DND-41 (cell line): ENCODE measurements at regions not wholly inside any gene's neighbourhood (a gene's known extent, or its start where the extent isn't known, plus 50 kb on each side); places are given as distances from the start of the nearest gene placed in this dataset.

Source experiments
- ATAC-seq: fragments of 200-7000 bp; cut with Tn5 transposase; 3 replicates; pipeline ENCODE4 v1.9.1; 2021; ENCODE audit warnings: low read depth; ENCODE audit not compliant: insufficient read depth
- DNase-seq: peaks from one replicate; pipeline ENCODE4 v3.0.0-alpha.2; 2020
- H2AFZ ChIP-seq: 2 replicates; pipeline ENCODE4 v1.6.0; 2012; ENCODE audit warnings: low read depth, low read length
- H3K27ac ChIP-seq: 2 replicates; pipeline ENCODE4 v1.5.1; 2012; ENCODE audit warnings: low read length, inconsistent platforms
- H3K27me3 ChIP-seq: fragments of 200-600 bp; sonication (generic); 2 replicates; pipeline ENCODE4 v1.6.0; 2012; ENCODE audit warnings: low read length, mild to moderate bottlenecking, inconsistent platforms; ENCODE audit not compliant: insufficient read depth, poor library complexity
- H3K36me3 ChIP-seq: 2 replicates; pipeline ENCODE4 v1.5.1; 2012; ENCODE audit warnings: low read length, inconsistent platforms; ENCODE audit not compliant: insufficient read depth
- H3K4me1 ChIP-seq: 2 replicates; pipeline ENCODE4 v1.5.1; 2012; ENCODE audit warnings: mild to moderate bottlenecking, low read length; ENCODE audit not compliant: insufficient read depth
- H3K4me2 ChIP-seq: 2 replicates; pipeline ENCODE4 v1.6.0; 2012; ENCODE audit warnings: mild to moderate bottlenecking, moderate library complexity, low read length, inconsistent platforms; ENCODE audit not compliant: insufficient read depth
- H3K4me3 ChIP-seq, 2 experiments: fragments of 200-600 bp in 1 of 2; shearing (Covaris generic) in 1 of 2; 2 replicates each; pipeline ENCODE4 v1.5.1; 2012 to 2016; ENCODE audit warnings: inconsistent platforms in 2 of 2, low read length in 2 of 2, mild to moderate bottlenecking in 2 of 2, low read depth in 1 of 2, moderate library complexity in 1 of 2
- H3K79me2 ChIP-seq: 2 replicates; pipeline ENCODE4 v1.6.0; 2012; ENCODE audit warnings: low read length, inconsistent platforms; ENCODE audit not compliant: insufficient read depth
- H3K9ac ChIP-seq: 2 replicates; pipeline ENCODE4 v1.6.0; 2012; ENCODE audit warnings: low read depth, mild to moderate bottlenecking, inconsistent platforms, low read length, moderate library complexity
- H3K9me3 ChIP-seq: 2 replicates; pipeline ENCODE4 v1.5.1; 2012; ENCODE audit warnings: low read length, moderate library complexity, mild to moderate bottlenecking, inconsistent platforms; ENCODE audit not compliant: insufficient read depth, severe bottlenecking
- H4K20me1 ChIP-seq: 2 replicates; pipeline ENCODE4 v1.6.0; 2012; ENCODE audit warnings: low read length; ENCODE audit not compliant: insufficient read depth
- EZH2 ChIP-seq: IDR thresholded peaks from 3 replicates; pipeline ENCODE4 v1.6.1; 2012; ENCODE audit warnings: borderline replicate concordance, low read depth, mild to moderate bottlenecking, moderate library complexity, low read length, inconsistent platforms; ENCODE audit not compliant: severe bottlenecking
- TF ChIP-seq, protein P1 (sequence below): IDR thresholded peaks from 2 replicates; pipeline ENCODE4 v1.5.1; 2012; ENCODE audit warnings: borderline replicate concordance, low read length, moderate library complexity, mild to moderate bottlenecking; ENCODE audit not compliant: poor library complexity, severe bottlenecking; ENCODE audit errors: extremely low read depth

DNA sequence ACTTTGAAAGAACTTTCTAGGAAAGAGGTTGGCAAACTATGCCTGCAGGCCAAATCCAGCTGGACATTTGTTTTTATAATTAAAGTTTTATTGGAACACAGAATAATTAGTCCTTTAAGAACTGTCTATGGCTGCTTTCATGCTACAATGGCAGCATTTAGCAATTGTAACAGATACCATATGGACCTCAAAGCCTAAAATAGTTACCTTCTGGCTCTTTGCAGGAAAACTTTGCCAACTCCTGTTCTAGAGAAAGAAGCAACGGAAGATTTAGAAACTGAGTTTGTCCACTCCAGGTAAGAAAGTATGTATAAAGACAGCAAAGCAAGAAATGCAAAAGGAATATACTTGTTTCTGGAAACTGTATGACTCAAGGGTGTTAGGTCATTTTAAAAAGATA is 281.7 kb upstream of the TRPM3 start:
- no peak for ATAC-seq
- H4K20me1 ChIP-seq, result no peaks in the 10 kb centered on the region
- TF ChIP-seq, protein P1, sequence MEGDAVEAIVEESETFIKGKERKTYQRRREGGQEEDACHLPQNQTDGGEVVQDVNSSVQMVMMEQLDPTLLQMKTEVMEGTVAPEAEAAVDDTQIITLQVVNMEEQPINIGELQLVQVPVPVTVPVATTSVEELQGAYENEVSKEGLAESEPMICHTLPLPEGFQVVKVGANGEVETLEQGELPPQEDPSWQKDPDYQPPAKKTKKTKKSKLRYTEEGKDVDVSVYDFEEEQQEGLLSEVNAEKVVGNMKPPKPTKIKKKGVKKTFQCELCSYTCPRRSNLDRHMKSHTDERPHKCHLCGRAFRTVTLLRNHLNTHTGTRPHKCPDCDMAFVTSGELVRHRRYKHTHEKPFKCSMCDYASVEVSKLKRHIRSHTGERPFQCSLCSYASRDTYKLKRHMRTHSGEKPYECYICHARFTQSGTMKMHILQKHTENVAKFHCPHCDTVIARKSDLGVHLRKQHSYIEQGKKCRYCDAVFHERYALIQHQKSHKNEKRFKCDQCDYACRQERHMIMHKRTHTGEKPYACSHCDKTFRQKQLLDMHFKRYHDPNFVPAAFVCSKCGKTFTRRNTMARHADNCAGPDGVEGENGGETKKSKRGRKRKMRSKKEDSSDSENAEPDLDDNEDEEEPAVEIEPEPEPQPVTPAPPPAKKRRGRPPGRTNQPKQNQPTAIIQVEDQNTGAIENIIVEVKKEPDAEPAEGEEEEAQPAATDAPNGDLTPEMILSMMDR, result no peak
- no peak for TF ChIP-seq EZH2

DNA sequence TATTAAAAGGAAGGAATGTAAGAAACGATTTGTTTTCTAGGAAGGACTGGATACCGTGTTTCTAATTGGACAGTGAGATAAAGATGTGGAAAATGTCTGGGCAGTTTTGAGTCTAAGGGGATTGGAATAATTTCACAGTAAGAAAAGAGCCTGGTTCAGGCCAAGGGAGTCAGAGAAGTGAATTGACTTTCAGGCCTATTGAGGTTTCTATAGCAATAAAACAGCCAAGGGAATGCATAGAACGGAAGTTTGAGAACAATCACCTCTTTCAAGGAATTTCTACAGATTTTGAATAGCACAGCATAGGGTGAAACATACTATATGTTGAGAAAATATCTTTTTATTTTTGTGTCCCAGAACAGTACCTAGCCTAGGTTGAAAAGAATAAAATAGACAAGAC is 271.6 kb upstream of the TRPM3 start:
- Histone ChIP-seq H3K27me3 (no peaks in the 10 kb centered on the region), H3K79me2 (no peaks in the 10 kb centered on the region), H3K27ac (no peak overlapping the region), H3K9ac (no peak overlapping the region), H3K4me2 (no peak overlapping the region), H3K9me3 (no peaks in the 10 kb centered on the region), H2AFZ (no peak overlapping the region), H3K4me1 (no peaks in the 10 kb centered on the region), H4K20me1 (no peaks in the 10 kb centered on the region), H3K36me3 (no peaks in the 10 kb centered on the region), H3K4me3 (no peak overlapping the region)
- DNase-seq, result no peak
- no peak for TF ChIP-seq EZH2
- TF ChIP-seq, protein P1, result no peak
- no peak for ATAC-seq

More for the DNA sequence above, 281.7 kb upstream of the TRPM3 start:
- no peak overlapping the region for H3K4me2 ChIP-seq
- H3K27ac ChIP-seq, result no peak overlapping the region
- no peak overlapping the region for H2AFZ ChIP-seq
- no peaks in the 10 kb centered on the region for H3K9me3 ChIP-seq
- H3K27me3 ChIP-seq, result no peaks in the 10 kb centered on the region
- H3K4me1 ChIP-seq, result no peaks in the 10 kb centered on the region
- H3K4me3 ChIP-seq, result no peak overlapping the region
- no peak for DNase-seq
- no peaks in the 10 kb centered on the region for H3K36me3 ChIP-seq
- no peaks in the 10 kb centered on the region for H3K79me2 ChIP-seq
- H3K9ac ChIP-seq, result no peak overlapping the region

DNA sequence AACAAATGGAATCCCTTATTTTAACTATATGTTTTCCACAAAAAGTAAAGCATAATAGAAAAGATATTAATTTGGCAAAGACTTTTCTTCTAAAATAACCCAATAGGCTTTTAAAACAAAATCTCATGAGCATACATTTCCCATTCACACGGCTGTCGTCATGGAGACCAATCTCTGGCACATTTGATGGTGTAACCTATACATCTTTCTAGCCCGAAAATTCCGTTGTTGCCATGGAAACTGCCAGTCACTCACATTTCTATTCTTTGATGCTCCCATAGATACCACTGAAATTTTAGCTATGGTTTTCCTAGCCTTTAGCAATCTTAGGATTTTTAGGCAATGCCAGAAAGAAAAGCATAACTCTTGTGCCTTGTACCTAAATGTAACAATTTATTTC is 262.9 kb upstream of the TRPM3 start:
- no peaks in the 10 kb centered on the region for H3K4me1 ChIP-seq
- H3K27me3 ChIP-seq, result no peaks in the 10 kb centered on the region
- H3K79me2 ChIP-seq, result no peaks in the 10 kb centered on the region
- H2AFZ ChIP-seq, result no peak overlapping the region
- ATAC-seq (no peak), DNase-seq (no peak)
- H3K4me2 ChIP-seq, result no peak overlapping the region
- TF ChIP-seq, protein P1, result no peak
- no peak for TF ChIP-seq EZH2
- H3K9ac ChIP-seq, result no peak overlapping the region
- no peak overlapping the region for H3K4me3 ChIP-seq
- H3K9me3 ChIP-seq, result no peaks in the 10 kb centered on the region
- no peak overlapping the region for H3K27ac ChIP-seq
- no peaks in the 10 kb centered on the region for H3K36me3 ChIP-seq
- no peaks in the 10 kb centered on the region for H4K20me1 ChIP-seq

DNA sequence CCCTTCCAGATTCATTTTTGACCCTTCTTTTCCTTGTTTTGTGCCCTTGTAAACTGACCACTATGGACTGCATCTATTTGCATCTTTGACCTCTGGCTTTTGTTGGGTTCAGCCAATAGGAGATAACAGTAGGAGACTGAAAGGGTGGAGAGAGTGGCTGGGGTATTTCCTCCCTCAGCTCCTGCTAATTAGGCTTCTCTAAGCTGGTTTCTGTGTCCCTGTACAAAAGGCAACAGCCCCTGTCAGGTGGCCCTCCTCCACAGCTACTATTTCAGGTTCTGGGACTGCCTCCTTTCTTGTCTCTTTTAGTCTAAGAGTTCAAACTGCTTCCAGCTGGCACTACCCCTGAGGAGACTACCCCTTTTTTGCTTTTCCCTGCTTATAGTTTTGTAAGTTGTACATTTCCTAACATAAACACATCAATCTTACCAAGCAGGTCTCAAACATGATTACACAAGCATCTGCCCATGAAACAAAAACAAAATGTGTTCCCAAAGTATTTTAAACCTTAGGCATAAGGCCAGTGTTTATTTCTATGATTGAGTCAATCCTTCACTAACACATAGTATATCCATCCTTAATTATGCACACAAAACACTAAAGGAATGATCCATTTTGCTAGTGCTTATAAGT is 262.0 kb upstream of the TRPM3 start:
- no peaks in the 10 kb centered on the region for H3K36me3 ChIP-seq
- H3K27ac ChIP-seq, result no peak overlapping the region
- H3K4me2 ChIP-seq, result no peak overlapping the region
- H2AFZ ChIP-seq, result no peak overlapping the region
- H3K4me1 ChIP-seq, result no peaks in the 10 kb centered on the region
- no peaks in the 10 kb centered on the region for H3K79me2 ChIP-seq
- TF ChIP-seq EZH2, result no peak
- TF ChIP-seq, protein P1, result no peak
- no peak overlapping the region for H3K9ac ChIP-seq
- H4K20me1 ChIP-seq, result no peaks in the 10 kb centered on the region
- no peak overlapping the region for H3K4me3 ChIP-seq
- DNase-seq (no peak), ATAC-seq (no peak)
- no peaks in the 10 kb centered on the region for H3K27me3 ChIP-seq
- H3K9me3 ChIP-seq, result no peaks in the 10 kb centered on the region
